GM18868 (cell line): ENCODE measurements at regions not wholly inside any gene's neighbourhood (a gene's known extent, or its start where the extent isn't known, plus 50 kb on each side); places are given as distances from the start of the nearest gene placed in this dataset.
"Not testable (repeated sequence)": the region's sequence is repeated elsewhere in the genome, so short reads cannot be mapped to it uniquely, and the experiment has no call there.

Experiments used
- ATAC-seq: cut with Tn5 transposase; IDR thresholded peaks from one replicate; pipeline ENCODE4 v1.9.1; 2021; ENCODE audit warnings: mild to moderate bottlenecking, moderate library complexity; ENCODE audit not compliant: unreplicated experiment

GRCh38 chr3:124650798-124651197 lies 79.5 kb upstream of the UMPS start:
- ATAC-seq = peak; percentile 76

GRCh38 chr3:124651416-124651815 lies 78.8 kb upstream of the UMPS start:
- not testable (repeated sequence) for ATAC-seq

GRCh38 chr3:124652009-124652408 lies 78.2 kb upstream of the UMPS start:
- ATAC-seq = no peak

GRCh38 chr3:124653071-124653796 lies 77.0 kb upstream of the UMPS start:
- no peak for ATAC-seq

GRCh38 chr3:124653797-124654469 lies 76.3 kb upstream of the UMPS start:
- ATAC-seq = no peak

- ATAC-seq = no peak
These were observed 75.8 kb upstream of the UMPS start for GRCh38 chr3:124654470-124654845.

- ATAC-seq = no peak
These were observed 73.7 kb upstream of the UMPS start for GRCh38 chr3:124656531-124656930.

- ATAC-seq = no peak
These were observed 73.1 kb upstream of the UMPS start for GRCh38 chr3:124657138-124657537.

GRCh38 chr3:124658270-124658669 lies 72.0 kb upstream of the UMPS start:
- no peak for ATAC-seq

- no peak for ATAC-seq
These were observed 71.1 kb upstream of the UMPS start for GRCh38 chr3:124659175-124659574.

- no peak for ATAC-seq
These were observed 69.7 kb upstream of the UMPS start for GRCh38 chr3:124660599-124660998.

GRCh38 chr3:124663690-124664089 lies 66.6 kb upstream of the UMPS start:
- ATAC-seq = no peak

- no peak for ATAC-seq
These were observed 65.4 kb upstream of the UMPS start for GRCh38 chr3:124664804-124665203.

- ATAC-seq = no peak
These were observed 64.2 kb upstream of the UMPS start for GRCh38 chr3:124666067-124666466.

GRCh38 chr3:124669470-124669869 lies 60.8 kb upstream of the UMPS start:
- no peak for ATAC-seq

- no peak for ATAC-seq
These were observed 59.1 kb upstream of the UMPS start for GRCh38 chr3:124671106-124671505.

- ATAC-seq = no peak
These were observed 55.9 kb upstream of the UMPS start for GRCh38 chr3:124674336-124674735.

- ATAC-seq = no peak
These were observed 54.0 kb upstream of the UMPS start for GRCh38 chr3:124676236-124676635.

GRCh38 chr3:124679048-124679638 lies 51.1 kb upstream of the UMPS start:
- ATAC-seq = no peak
